T-helper 2 cell treated with Interferon-gamma antibody and Interleukin-4, amounts not matched to agents 5 μg/mL and 100 μg/mL, for 36 hours (primary cell): ENCODE measurements at regions not wholly inside any gene's neighbourhood (a gene's known extent, or its start where the extent isn't known, plus 50 kb on each side); places are given as distances from the start of the nearest gene placed in this dataset.

Experiments used
- DNase-seq: peaks from one replicate; pipeline ENCODE4 v3.0.0; 2021; ENCODE audit warnings: low spot score
- H3K27ac Mint-ChIP-seq: one replicate; pipeline ENCODE4 v1.8.0; 2021; ENCODE audit warnings: mild to moderate bottlenecking, mixed read lengths
- H3K27me3 Mint-ChIP-seq: one replicate; pipeline ENCODE4 v1.8.0; 2021; ENCODE audit warnings: low read depth, mixed read lengths
- H3K36me3 Mint-ChIP-seq: one replicate; pipeline ENCODE4 v1.8.0; 2021; ENCODE audit warnings: low read depth, mixed read lengths
- H3K4me1 Mint-ChIP-seq: one replicate; pipeline ENCODE4 v1.8.0; 2021; ENCODE audit warnings: low read depth, mixed read lengths
- H3K4me3 Mint-ChIP-seq: one replicate; pipeline ENCODE4 v1.8.0; 2022; ENCODE audit warnings: mild to moderate bottlenecking, moderate library complexity, mixed read lengths
- H3K9me3 Mint-ChIP-seq: one replicate; pipeline ENCODE4 v1.8.0; 2021; ENCODE audit warnings: mixed read lengths

DNA sequence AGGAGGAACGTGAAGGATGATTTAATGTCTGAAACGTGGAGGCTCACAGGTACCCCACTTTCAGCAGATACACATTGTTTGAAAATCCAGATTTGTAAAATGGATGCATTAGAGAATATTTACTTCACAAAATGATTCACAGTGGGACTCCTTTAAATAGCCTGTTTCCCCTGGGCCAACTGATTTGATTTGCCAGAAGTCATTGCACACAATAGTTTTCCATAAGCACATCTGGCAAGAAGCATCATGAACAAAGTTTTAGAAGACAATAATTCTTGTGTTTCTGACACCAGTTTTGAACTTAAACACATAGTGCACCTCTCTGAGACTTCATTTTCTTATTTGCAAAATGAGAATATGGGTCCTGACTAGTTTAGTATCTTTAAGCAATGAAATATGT is 451.4 kb upstream of the SLC14A2 start:
- Mint-ChIP-seq H3K27me3 (peaks cover 15% of the 10 kb centered on the region), H3K36me3 (no peaks in the 10 kb centered on the region), H3K4me3 (no peak overlapping the region), H3K27ac (no peak overlapping the region), H3K9me3 (no peaks in the 10 kb centered on the region), H3K4me1 (no peaks in the 10 kb centered on the region)
- no peak for DNase-seq

DNA sequence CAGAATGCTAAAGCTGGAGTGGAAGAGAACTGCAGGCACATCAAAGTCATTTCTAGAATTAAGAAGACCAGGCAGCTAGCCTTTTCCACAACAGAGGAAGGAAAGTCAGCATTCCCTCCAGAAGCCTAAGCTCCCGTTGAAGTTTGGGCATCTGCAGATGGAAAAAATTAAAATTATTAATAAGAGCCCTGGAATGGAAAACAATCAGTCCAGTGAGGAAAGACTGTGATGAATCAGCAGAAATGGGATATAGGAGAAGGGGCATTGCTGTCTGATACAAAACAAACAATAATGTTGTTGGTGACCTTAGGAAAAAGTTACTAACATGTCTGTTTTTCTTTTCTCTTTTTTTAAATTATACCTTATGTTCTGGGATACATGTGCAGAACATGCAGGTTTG is 450.7 kb upstream of the SLC14A2 start:
- no peak for DNase-seq
- no peak overlapping the region for H3K27ac Mint-ChIP-seq
- H3K9me3 Mint-ChIP-seq, result no peaks in the 10 kb centered on the region
- H3K27me3 Mint-ChIP-seq, result peaks cover 15% of the 10 kb centered on the region
- no peaks in the 10 kb centered on the region for H3K36me3 Mint-ChIP-seq
- no peaks in the 10 kb centered on the region for H3K4me1 Mint-ChIP-seq
- H3K4me3 Mint-ChIP-seq, result no peak overlapping the region

DNA sequence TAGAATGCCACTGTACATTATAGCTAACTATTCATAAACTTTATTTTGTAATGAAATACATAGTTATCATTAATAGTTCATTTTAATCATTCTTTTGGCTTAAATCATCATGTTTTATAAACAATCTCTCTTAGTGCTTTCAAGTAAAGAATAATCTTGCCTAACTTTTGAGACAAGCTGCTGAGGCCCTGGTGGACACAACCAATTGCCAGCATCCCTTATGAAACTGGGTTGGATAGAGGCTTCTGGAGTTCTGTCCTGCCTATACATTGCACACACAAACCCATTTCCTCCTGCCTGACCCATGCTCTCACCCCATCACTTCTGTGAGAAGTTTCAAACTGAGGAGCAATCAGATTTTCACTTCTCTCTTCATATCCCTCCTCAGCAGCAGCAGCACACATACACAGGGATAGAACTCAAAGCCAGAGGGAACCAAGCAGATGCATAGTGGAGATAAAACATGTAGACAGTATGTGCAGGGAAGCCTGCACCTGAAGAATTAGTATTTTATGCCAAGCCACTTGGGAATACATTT is 450.0 kb upstream of the SLC14A2 start:
- no peaks in the 10 kb centered on the region for H3K4me1 Mint-ChIP-seq
- H3K36me3 Mint-ChIP-seq, result no peaks in the 10 kb centered on the region
- peaks cover 15% of the 10 kb centered on the region for H3K27me3 Mint-ChIP-seq
- no peak overlapping the region for H3K27ac Mint-ChIP-seq
- no peaks in the 10 kb centered on the region for H3K9me3 Mint-ChIP-seq
- DNase-seq, result no peak
- no peak overlapping the region for H3K4me3 Mint-ChIP-seq

DNA sequence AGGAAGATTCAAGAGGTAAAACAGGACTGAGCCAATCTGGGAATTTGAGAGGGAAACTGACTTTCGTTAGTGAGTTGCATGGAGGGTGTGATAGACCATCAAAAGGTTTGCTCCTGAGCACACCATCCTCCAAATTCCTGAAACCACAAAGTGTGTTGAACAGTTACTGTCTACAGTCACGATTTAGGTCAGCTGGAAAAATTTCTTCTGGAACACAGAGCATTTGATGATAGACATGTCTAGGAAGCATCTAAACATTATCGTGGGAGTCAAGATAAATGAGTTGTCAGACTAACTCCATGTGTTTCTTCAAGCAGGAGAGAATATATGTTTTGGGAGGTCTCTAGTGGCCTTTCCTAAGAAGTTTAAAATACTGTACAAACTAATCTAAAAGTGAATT is 449.4 kb upstream of the SLC14A2 start:
- Mint-ChIP-seq H3K27me3 (peaks cover 12% of the 10 kb centered on the region), H3K27ac (no peak overlapping the region), H3K36me3 (no peaks in the 10 kb centered on the region), H3K4me3 (no peak overlapping the region), H3K9me3 (no peaks in the 10 kb centered on the region), H3K4me1 (no peaks in the 10 kb centered on the region)
- DNase-seq, result no peak

DNA sequence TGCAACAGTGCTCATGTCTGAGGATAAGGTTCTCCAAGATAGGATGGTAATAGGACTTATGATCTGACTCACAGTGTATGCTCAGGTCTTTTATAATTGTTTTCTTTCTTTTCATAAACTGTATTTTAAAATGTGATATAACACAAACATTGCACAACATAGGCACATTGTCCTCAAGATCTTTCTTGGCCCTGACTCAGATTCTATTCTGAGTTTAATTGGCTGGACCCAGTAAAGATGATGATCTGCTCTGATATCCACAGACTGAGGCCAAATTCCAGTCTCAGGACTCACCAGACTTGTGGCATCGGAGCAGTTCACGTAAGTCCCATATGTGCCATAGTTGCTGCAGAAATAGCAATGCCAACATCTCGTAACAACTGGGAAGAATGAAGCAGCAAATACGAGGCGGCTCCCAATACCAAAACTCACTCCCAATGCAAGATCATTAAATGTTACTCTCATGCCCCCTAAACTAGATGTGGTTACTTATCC is 448.9 kb upstream of the SLC14A2 start:
- no peak for DNase-seq
- Mint-ChIP-seq H3K4me1 (no peaks in the 10 kb centered on the region), H3K9me3 (no peaks in the 10 kb centered on the region), H3K27me3 (peaks cover 11% of the 10 kb centered on the region), H3K4me3 (no peak overlapping the region), H3K27ac (no peak overlapping the region), H3K36me3 (no peaks in the 10 kb centered on the region)

DNA sequence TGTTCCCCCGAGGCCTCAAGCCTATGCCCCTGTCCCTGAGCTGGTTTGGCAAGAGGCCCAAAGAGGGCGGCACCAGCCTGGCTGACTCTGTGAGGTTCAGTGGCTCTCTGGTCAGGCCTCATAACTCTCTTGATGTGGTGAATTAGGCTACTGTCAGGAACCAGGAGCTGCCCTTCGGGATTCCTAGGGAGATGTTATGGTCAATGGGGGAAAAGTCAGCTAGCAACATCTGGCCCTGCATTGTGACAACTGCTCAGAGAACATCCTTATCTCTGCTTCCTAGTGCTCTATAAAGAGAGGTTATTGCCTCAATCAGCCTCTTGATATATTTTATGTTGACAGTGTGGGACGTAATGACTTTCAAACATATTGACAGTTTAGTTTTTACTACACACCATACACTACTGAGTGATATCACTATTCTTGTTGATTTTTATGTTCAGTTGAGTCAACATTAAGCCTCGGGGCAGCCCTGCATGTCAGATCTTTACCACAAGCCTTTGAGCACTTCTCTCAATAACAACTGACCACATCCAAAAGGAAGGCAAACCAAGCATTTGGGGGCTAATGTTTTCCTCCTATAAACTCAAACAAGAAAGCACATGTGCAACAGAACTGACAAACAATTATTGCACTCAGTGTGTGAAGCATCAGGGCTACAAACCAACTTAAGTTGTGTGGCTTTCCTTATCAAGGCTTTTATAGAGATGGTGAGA is 448.3 kb upstream of the SLC14A2 start:
- no peaks in the 10 kb centered on the region for H3K36me3 Mint-ChIP-seq
- no peak overlapping the region for H3K27ac Mint-ChIP-seq
- peaks cover 6% of the 10 kb centered on the region for H3K27me3 Mint-ChIP-seq
- H3K4me3 Mint-ChIP-seq, result no peak overlapping the region
- H3K9me3 Mint-ChIP-seq, result no peaks in the 10 kb centered on the region
- no peak for DNase-seq
- no peaks in the 10 kb centered on the region for H3K4me1 Mint-ChIP-seq

DNA sequence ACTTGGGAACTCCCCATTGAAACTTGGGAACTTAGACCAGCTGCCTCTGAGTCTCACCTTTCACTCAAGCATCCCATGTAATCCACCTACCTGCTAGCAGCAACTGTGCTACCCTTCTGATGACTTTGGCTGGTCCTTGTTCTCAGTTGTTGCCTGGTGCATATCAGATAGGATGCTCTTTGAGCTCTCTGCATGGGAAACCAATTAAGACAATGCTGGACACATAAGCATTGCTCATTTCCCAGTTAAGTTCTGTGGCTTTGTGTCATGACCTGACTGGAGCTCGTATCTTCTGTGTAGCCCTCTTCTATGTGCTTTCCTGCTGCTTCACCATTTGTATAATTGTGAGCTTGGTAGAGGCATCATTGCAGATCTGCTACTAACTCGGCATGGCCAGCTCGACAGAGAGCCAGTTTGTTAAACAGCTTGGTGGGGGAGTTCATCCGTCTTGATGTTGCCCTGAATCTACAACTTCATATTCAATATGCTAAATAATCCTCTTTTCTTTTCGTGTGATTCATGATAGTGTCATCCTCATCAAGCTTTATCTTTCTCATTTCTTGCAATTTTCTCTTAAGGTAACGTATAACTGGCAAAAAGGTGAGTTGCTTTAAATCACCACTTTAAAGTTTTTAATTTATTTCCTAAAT is 447.5 kb upstream of the SLC14A2 start:
- Mint-ChIP-seq H3K27ac (no peak overlapping the region), H3K9me3 (no peaks in the 10 kb centered on the region), H3K27me3 (peaks cover 5% of the 10 kb centered on the region), H3K4me1 (no peaks in the 10 kb centered on the region), H3K4me3 (no peak overlapping the region), H3K36me3 (no peaks in the 10 kb centered on the region)
- DNase-seq, result no peak

DNA sequence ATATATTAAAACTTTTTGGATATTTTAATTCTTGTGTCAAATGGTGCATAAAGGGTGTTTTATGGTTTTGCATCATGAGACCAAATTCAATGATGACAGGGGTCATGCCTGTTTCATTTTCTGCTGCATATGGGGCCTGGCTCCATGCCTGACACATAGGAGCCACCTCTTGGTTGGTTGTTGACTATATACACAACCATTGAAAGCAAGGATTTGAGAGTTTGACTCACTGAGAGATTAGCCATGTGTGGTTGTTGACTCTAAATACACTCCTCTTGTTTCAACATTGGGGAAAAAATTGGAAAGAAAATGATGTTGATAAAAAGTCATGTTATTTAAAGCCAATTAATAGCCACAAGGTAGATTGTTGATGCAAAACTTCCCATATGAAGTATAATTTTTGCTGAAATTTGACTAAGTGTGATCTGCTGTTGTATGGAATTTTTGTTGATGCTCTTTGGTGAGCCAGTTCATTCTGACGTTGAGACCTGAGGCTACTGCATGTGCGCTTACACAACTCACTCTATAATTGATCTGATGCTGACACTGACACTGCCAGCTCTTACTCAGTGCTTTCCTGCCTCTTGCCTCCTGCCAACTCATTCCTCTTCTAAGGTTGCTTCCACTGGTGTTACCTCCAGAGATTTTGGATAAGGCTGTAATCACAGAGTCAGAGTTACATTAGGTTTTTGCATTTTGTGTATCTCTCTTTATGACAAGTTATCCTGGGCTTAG is 446.2 kb upstream of the SLC14A2 start:
- no peak for DNase-seq
- H3K4me1 Mint-ChIP-seq, result peaks cover 8% of the 10 kb centered on the region
- H3K9me3 Mint-ChIP-seq, result no peaks in the 10 kb centered on the region
- H3K27me3 Mint-ChIP-seq, result peaks cover 4% of the 10 kb centered on the region
- no peak overlapping the region for H3K4me3 Mint-ChIP-seq
- no peak overlapping the region for H3K27ac Mint-ChIP-seq
- no peaks in the 10 kb centered on the region for H3K36me3 Mint-ChIP-seq

DNA sequence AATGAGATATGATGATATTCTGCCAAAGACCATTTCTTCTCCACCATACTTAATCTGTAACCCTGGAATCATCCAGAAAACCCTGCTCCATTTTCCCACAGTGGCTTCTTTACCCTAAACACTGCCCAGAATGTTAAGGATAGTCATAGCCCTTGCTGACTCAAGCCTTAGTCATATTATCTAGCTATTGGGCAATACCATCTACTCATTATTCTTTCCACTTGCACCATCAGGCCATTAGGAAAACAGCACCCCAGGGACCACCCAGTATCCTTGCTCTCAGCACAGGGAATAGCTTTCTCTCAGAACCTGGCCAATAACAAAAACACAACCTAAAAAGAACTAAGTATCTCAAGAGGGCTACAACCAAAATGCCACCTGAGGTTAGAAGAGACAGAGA is 445.7 kb upstream of the SLC14A2 start:
- no peaks in the 10 kb centered on the region for H3K9me3 Mint-ChIP-seq
- H3K27me3 Mint-ChIP-seq, result peaks cover 1% of the 10 kb centered on the region
- no peak overlapping the region for H3K27ac Mint-ChIP-seq
- H3K4me3 Mint-ChIP-seq, result no peak overlapping the region
- H3K36me3 Mint-ChIP-seq, result no peaks in the 10 kb centered on the region
- H3K4me1 Mint-ChIP-seq, result peaks cover 8% of the 10 kb centered on the region
- no peak for DNase-seq

DNA sequence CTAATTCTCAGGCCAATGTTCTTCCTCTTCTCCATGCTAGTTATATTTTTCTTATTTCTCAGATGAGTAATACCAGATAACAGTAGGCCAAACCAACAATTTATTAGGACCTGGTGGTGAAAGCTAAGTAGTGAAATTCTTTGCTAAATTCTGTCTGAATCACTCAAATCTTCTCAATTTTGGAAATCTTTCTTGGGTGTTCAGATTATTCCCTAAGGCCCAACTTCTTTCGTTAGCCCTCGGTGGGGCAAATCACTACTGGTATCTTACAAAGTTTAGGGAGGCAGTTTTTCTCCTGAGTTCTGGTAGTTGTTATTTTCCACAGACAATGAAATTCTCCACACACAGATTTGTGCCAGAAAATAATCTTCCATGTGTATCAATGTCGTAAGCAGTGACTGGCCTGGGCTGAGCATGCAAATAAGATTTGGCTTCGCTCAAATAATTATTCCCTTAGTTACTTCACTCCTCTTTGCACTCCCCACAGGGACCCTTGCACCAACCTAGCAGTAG is 443.5 kb upstream of the SLC14A2 start:
- DNase-seq, result no peak

DNA sequence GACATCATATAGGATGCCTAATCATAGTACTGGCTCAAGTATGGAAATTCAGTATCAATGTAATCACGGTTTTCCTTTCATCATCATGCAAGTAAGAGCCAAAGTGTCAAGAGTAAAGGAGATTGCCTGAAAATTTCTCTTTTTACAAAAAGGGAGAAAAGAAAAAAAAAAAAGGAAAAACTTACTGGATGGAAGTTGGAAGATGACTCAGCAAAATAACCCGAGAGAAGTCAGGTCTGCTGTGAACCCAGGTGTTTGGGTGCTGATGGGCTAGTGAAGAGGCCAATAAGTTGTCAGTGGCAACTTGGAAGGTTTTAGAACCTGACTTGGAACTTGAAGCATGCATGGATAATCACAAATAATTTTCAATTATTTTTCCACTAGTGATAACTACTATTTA is 441.9 kb upstream of the SLC14A2 start:
- peaks cover 10% of the 10 kb centered on the region for H3K27me3 Mint-ChIP-seq
- no peaks in the 10 kb centered on the region for H3K36me3 Mint-ChIP-seq
- no peak for DNase-seq
- no peak overlapping the region for H3K27ac Mint-ChIP-seq
- H3K9me3 Mint-ChIP-seq, result no peaks in the 10 kb centered on the region
- peaks cover 8% of the 10 kb centered on the region for H3K4me1 Mint-ChIP-seq
- no peak overlapping the region for H3K4me3 Mint-ChIP-seq

More for the DNA sequence above, 443.5 kb upstream of the SLC14A2 start:
- Mint-ChIP-seq H3K27me3 (peaks cover 6% of the 10 kb centered on the region), H3K4me1 (peaks cover 8% of the 10 kb centered on the region), H3K9me3 (no peaks in the 10 kb centered on the region), H3K36me3 (no peaks in the 10 kb centered on the region), H3K27ac (no peak overlapping the region), H3K4me3 (no peak overlapping the region)

DNA sequence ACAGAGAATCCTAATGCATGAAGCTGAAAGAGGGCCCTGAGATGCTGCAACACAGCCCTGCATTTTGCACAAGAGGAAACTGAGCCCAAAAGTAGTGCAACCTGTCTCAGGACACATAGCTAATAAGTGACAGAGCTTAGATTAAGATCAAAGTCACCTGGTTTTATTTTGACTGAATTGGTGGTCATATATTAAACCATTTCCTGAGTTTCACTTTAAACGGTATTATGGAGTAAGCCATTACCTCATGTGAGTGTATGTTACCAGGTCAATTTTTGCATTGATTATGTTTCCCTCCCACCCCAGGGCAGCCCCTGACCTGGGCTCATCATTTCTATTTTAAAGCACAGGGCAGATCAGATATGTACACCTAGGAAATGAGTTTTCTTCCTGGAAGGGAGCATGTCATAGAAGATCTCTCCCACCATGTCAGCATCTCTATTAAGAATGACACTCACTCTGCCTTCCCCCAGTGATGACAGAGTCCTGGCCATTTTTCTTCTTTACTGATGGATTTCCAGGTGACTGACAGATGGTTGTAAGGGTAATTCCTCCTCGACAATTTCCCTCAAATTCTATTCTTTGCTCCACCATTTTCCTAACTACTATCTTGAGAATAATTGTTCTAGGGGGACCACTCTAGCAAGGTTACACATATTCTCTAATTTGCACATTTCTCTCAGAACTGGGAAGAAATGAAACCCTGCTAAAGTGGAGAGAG is 441.3 kb upstream of the SLC14A2 start:
- no peaks in the 10 kb centered on the region for H3K36me3 Mint-ChIP-seq
- no peaks in the 10 kb centered on the region for H3K9me3 Mint-ChIP-seq
- peaks cover 10% of the 10 kb centered on the region for H3K27me3 Mint-ChIP-seq
- H3K4me3 Mint-ChIP-seq, result no peak overlapping the region
- H3K27ac Mint-ChIP-seq, result no peak overlapping the region
- H3K4me1 Mint-ChIP-seq, result peaks cover 8% of the 10 kb centered on the region
- DNase-seq, result no peak

DNA sequence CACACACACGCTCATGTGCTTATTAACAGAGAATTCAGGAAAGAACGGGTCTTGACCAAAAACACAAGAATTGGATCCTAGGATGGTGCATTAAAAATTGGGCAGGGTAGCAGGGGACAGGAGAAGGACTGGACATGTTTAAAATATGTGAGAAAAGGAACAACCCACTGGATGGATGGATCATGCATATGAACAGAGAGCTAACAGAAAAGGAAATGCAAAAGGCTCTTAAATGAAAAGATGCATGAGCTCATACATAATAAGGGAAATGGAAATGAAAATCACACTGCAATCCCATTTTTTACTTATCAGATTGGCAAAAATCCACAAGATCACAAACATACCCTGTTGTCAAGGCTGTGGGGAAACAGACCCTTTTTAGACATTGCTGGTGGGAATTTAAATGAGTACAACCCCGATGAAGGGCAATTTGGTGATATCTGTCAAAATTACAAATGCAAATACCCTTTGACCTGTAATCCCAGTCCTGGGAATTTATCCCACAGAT is 440.6 kb upstream of the SLC14A2 start:
- H3K4me1 Mint-ChIP-seq, result peaks cover 8% of the 10 kb centered on the region
- no peak overlapping the region for H3K27ac Mint-ChIP-seq
- H3K27me3 Mint-ChIP-seq, result peaks cover 10% of the 10 kb centered on the region
- no peak for DNase-seq
- no peak overlapping the region for H3K4me3 Mint-ChIP-seq
- H3K36me3 Mint-ChIP-seq, result no peaks in the 10 kb centered on the region
- H3K9me3 Mint-ChIP-seq, result no peaks in the 10 kb centered on the region
